Fibroblast of skin of left biceps (primary cell): ENCODE measurements at regions not wholly inside any gene's neighbourhood (a gene's known extent, or its start where the extent isn't known, plus 50 kb on each side); places are given as distances from the start of the nearest gene placed in this dataset.

Experiments used
- DNase-seq, 2 experiments: peaks; one replicate each; pipeline ENCODE4 v3.0.0-alpha.2; 2013; ENCODE audit warnings: low read depth in 2 of 2

DNA sequence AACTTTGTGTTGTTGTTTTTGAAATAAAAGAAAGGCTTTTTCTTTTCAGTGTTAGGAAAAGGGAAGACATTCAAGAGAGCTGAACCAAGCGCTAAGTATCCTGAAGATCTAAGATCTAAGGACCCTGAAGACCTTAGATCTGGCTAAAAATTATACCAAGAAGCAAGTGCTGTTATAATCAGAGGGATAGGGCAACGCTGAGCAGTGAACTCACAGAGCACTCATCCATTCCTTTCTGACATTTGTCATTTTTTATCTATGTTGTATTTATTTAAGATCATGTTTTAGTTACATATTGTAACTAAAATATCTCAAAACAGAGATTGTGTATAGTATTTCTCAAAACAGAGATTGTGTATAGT is 60.5 kb upstream of the FAM216B start:
- DNase-seq = no peak

- no peak for DNase-seq
These were observed 58.4 kb upstream of the FAM216B start for GRCh38 chr13:42722883-42723539.

DNA sequence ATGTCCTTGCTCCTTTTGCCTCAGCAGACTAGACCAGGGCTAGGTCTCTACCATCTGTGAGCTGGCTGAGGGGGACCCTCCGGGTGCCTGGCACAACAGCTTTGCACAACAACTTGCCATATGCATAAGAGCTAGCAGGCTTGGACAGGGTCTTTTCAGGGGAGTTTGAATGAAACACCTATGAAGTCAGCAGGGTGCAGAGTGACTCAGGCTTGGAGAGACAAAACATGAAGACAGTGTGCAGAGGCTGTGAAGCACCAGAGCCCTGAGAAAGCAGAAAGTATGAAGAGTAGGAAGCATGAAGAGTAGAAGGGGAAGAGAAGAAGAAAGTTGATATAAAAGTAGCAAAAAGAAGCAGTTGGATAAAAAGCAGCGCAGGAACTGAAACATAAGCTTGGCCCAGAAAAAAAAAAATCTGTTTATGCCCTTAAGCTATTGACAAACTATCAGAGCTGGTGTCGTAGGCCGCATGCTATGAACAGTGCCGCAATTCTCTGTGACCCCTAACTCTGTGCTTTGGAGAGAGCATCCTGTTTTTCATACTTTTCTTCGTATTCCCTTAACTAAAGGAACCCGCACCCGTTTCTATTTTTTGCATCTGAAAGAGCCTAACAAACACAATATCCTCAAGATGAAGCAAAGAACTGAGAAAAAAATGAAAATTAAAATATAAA is 52.7 kb upstream of the FAM216B start:
- no peak for DNase-seq

GRCh38 chr13:42729857-42730402 is 51.5 kb upstream of the FAM216B start:
- DNase-seq = no peak
